CD4-positive, alpha-beta T cell treated with Interleukin-12 subunit alpha and Interleukin-12 subunit beta, for 1 hour (primary cell): ENCODE measurements at regions not wholly inside any gene's neighbourhood (a gene's known extent, or its start where the extent isn't known, plus 50 kb on each side); places are given as distances from the start of the nearest gene placed in this dataset.
"Not testable (repeated sequence)": the region's sequence is repeated elsewhere in the genome, so short reads cannot be mapped to it uniquely, and the experiment has no call there.

Experiments used
- DNase-seq: peaks from one replicate; pipeline ENCODE4 v3.0.0-alpha.2; 2020

DNA sequence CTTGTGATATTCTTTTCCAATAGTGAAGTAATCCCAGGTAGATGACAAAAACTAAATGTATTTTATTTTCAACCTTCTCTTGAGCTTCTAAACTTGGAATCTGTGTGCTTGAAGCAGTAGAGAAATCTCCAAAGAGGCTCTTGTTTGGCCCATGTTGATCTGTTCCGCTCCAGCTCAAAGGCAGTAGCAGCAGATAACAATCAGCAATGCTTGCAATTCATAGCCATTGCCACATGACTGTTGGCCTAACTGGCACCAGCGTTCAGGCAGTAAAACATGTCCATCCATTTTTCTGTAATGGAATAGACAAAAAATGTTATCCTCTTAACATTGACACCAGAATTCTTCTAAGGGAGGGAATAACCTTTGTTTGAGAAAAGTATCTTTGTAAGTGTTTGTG, 270.7 kb upstream of the MSX2 start:
- peak; percentile 20 for DNase-seq

DNA sequence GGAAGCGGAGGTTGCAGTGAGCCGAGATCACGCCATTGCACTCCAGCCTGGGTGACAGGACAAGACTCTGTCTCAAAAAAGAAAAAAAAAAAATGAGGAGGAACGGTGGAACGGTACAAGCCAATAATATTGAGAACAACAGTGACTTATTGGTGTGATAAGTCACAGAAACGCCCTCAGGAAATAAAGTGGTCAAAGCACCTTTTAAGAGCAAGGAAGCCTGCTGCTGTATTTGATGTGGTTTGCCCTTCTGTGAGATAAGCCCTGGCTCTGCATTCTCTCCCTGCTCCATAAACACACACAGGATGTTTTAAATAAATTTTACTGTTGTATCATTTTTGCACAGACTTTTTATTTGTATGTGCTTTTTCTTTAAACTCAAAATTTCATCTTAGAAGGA, 269.9 kb upstream of the MSX2 start:
- DNase-seq = peak; percentile 59

DNA sequence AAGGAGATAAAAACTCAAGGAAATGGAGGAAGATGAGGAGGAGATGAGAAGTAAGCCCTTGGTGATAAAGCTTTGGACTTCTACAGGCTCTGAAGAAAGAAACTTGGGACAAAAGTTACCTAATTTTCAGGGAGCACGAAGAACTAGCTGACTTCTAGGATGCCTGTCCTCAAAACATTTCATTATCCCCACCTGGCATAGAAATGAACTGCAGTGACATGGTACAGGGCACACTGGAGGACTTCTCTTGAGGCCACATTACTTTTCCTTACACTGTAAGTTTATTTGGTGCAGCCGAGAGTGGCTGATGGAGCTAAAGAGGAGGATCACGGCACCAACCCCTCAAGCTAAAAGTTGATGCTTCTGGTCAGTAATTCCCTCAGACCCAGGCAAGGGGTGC, 269.5 kb upstream of the MSX2 start:
- no peak for DNase-seq

DNA sequence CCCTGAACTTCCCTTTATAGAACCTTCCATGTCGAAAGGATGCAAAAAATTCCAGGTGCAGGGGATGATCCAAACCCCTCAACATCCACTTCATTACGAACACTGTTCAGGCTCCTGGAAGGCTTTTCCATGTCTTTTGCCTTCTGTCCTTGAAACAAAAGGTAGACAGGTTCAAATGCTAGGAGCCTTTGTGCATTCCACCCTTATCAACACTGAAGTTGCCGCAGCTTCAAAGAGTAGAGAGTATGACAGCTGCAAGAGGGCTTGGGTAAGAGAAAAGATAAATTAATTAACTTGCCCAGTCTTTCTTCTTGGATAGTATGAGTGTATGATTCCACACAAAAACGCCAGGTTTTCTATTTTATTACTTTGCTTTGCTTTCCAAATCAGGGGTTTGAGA, 269.1 kb upstream of the MSX2 start:
- DNase-seq = no peak

DNA sequence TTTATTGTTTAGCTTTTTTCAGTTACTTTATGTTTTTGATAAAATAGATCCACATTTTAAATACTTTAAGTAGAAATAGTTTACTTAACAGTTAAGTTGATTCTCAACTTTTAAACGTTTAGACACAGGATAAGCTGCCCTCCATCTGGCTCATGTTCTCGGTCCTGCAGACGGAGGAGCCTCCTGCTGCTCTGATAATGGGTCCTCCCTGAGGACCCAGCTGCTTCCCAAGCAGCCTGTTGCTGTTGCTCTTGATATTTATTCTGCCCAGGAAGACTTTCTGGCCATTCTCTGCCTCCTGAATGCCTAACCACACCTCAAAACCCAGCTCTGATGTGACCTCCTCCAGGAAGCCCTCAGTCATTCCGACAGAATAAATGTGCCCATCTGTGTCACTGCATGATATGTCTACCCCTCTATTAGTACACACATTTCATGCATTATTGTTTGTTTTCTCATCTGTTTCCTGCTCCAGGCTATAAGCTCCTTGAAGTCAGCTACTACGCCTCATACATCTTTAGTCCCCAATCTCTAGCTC, 267.2 kb upstream of the MSX2 start:
- no peak for DNase-seq

DNA sequence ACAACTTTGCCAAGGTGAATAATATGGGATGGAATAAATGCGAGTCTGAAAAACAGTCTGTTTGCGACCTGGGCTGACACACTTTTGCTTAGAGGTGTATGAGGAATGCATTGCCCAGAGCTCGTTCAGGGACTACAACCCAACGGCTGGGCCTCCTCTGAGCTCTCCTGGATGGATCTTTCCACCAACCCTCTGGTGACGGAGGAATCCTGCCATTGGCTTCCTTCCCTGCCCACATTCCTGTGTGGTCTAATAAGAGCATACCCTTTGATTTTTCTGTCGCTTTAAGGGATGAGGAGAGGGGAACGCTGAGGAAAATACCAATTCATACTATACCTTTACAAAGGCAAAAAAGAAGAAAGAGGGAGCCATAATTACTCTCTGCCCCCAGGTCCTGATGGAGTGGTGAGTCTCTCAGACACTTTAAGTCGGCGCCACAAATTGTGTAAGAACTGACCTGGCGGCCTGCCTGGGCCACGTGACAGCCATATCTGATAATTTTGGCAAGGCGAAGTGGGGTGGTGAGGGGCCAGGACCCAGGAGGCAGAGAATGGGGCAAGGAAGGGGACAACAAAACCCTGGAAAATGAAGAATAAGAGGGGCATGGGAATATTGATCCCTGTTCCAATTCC, 265.2 kb upstream of the MSX2 start:
- no peak for DNase-seq

DNA sequence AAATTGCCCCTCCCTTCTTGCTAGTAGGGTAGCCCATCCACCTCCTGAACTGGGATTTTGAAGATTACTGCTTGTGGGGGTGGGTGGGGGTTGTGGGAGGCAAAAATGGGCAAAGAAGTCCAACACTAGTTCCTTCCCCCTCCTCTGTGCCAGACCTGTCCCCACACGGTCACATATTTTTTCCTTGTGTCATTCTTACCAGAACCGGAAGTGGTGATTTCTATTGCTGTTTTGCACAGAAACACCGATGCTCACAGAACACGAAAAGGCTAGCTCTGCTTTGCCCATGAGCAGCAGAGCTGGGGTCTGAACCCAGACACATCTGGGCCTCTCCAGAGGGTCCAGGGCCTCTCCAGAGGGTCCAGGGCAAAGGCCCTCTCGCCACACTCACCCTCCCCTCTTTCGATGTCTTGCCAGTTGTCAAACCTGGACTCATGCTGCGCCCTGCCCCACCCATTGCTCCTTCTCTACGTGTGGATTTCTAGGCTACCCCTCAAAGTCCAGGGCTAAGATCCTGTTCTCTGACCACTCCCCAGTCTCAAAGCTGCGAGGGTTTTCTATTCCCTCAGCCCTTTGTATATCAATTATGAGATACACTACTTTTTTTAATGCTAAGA, 264.4 kb upstream of the MSX2 start:
- no peak for DNase-seq

DNA sequence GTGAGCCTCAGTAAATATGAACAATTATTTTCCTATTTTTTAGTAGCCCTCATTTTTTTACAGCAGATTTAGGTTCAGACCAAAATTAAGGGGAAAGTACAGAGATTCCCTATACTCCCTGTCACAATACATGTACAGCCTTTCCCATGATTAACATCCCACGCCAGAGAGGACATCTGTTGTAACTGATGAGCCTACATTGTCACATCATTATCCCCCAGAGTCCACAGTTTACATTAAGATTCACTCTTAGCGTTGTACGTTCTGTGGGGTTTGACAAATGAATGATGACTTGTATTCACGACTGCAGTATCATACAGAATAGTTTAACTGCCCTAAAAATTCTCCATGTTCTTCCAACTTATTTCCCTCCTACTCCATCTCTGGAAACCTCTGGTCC, 262.3 kb upstream of the MSX2 start:
- no peak for DNase-seq

DNA sequence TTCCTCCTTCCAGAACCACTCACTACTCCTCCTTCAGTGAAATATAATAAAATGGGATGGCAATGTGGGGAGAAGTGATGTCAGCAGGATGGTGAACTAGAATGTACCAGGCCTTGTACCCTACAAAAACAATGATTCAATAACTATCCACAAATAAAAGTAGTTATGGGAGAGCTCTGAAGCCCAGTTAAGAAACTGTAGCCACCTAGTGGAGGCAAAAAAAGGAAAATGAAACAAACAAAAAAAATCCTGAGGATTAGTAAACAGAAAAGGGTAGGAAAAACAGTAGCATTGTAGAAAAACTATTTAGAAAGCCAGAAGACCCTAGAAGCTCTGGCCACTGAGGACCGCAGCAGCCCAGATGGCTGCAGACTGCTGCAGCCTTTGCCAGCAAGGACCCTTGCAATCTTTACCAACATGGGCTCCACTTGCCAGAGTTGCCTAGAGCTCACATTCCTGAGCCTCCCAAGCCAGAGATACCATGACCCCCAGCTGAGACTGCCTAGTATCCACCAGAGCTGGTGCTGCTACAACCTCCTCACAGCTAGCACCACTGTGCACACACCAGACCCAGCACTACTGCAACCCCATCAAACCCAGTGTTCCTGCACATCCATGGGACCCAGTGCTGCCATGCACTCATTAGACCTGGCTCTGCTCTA, 259.7 kb upstream of the MSX2 start:
- no peak for DNase-seq

DNA sequence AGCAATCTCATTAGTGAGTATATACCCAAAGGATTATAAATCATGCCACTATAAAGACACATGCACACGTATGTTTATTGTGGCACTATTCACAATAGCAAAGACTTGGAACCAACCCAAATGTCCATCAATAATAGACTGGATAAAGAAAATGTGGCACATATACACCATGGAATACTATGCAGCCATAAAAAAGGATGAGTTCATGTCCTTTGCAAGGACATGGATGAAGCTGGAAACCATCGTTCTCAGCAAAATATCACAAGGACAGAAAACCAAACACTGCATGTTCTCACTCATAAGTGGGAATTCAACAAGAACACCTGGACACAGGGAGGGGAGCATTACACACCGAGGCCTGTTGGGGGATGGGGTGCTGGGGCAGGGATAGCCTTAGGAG, 252.9 kb upstream of the MSX2 start:
- not testable (repeated sequence) for DNase-seq

DNA sequence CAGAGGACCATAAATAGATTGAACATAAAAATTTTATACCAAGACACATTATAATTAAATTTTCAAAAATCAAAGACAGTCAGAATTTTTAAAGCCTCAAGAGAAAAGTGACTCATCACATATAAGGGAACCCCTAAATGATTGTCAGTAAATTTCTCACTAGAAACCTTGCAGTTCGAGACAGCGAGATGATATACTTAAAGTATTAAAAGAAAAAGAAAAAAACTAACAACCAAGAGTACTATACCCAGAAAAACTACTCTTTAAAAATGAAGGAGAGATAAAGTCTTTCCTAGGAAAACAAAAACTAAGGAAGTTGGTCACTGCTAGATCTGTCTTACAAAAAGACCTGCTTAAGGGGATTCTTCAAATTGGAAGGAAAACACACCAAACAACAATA, 251.4 kb upstream of the MSX2 start:
- DNase-seq = no peak

DNA sequence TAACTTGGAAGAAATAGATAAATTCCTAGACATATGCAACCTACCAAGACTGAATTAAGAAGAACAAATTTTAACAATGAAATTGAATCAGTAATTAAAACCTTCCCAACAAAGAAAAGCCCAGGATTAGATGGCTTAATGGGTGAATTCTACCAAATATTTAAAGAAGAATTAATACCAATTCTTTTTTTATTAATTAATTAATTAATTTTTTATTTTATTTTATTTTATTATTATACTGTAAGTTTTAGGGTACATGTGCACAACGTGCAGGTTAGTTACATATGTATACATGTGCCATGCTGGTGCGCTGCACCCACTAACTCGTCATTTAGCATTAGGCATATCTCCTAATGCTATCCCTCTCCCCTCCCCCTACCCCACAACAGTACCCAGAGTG, 248.4 kb upstream of the MSX2 start:
- not testable (repeated sequence) for DNase-seq

DNA sequence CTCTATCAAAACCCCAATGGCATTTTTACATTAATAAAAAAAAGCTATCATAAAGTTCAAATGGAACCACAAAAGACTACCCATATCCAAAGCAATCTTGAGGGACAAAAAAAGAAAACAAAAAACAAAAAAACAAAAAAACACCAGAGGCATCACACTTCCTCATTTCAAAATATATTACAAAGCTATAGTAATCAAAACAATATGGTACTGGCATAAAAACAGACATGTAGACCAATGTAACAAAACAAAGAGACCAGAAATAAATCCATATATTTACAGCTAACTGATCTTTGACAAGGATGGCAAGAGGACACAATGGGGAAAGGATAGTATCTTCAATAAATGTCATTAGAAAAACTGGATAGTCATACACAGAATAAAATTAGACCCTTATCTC, 245.1 kb upstream of the MSX2 start:
- DNase-seq = no peak

DNA sequence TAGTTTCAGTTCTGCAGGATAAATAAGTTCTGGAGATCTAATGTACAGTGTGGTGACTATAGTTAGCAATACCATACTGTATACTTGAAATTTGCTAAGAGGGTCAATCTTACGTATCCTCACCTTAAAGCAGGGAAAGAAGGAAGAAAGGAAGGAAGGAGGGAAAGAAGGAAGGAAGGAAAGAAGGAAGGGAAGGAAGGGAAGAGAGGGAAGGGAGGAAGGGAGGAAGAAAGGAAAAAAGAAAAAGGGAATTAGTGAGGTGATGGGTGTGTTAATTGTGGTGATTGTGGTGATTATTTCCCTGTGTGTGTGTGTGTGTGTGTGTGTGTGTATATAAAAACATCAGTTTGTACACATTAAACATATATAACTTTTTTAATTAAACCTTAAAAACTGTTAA, 242.6 kb upstream of the MSX2 start:
- no peak for DNase-seq

DNA sequence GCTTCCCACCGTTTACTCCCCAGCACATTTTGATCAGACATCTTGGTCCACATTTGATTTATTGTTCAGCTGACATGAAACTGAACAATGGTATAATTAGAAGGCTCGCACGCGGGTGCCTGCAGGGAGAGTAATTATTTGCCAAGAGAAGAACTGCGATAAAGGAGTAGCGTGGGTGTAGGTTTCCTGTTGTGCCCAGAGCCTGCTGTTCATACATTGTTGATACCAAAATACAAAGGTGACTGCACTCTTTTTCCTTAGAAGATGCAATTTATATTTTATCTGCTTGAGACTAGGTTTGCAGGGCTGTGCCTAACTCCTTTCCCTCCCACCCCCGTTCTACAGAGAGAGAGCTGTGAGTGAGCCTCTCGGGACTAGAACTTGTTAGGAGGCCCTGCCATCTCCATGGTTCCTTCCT, 241.8 kb upstream of the MSX2 start:
- DNase-seq = no peak

DNA sequence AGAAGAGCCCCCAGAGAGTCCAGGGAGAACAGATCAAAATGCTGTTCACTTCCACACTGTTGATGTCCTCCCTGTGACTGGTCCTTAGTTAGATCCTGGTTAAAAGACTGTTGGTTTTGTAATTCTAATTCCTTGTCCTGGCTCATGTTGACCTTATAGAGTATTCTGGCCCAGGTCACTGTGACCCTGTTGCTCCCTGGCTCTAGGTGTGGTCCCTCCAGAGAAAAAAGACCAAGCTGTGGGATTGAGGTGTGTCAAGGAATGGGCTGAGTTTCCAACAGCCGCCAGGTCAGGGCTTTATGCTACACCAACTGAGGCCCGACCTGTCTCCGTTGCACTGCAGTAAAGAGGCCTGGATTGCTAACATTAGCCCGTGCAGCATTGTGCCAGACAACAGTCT, 241.0 kb upstream of the MSX2 start:
- no peak for DNase-seq

DNA sequence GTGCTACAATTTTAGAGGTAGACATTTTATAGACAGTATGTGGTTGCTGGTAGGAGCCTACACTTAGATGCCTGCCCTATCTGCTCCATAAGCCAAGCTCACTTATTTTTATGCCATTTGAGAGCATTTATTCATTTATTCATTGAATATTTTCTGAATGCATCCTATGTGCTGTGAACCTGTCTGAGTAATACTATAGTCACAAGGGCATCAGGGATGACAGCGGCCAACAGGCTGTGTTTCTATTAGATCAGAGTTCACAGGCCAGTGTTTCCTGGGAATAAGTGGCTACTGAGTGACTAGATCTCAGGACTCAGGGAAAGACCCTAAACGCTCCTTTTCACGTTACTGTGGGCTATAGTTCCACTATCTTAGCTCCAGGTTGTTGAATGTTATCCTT, 235.2 kb upstream of the MSX2 start:
- DNase-seq = no peak

DNA sequence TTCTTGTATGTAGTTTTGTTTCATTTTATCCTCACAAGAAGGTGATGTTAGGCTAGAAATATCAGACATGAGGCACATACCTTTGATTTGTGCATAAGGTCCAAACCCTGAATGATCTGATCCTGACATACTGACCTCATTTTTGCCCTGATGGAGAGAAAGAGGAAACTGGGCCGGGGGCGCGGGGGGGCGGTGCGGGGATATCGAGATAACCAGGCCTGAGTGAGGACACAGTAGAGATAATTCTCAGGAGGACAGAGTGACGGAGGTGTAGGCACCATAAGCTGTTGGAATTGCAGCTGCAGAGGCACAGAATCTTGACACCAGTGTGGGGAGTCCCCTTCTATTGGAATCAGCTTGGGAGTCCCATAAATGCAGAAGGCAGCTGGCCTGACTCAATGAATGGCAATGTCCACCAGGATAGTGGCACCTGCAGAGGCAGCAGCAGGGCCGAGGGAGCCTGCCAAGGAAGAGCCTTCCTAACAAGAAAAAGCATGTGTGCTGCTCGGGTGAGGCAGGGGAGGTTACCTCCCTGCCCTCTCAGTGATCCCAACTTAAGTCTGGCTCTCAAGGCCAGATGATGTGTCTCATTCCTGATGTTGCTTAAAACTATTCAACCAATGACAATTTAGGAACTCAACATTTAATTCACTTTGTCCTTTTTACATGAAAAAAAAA, 234.3 kb upstream of the MSX2 start:
- no peak for DNase-seq

DNA sequence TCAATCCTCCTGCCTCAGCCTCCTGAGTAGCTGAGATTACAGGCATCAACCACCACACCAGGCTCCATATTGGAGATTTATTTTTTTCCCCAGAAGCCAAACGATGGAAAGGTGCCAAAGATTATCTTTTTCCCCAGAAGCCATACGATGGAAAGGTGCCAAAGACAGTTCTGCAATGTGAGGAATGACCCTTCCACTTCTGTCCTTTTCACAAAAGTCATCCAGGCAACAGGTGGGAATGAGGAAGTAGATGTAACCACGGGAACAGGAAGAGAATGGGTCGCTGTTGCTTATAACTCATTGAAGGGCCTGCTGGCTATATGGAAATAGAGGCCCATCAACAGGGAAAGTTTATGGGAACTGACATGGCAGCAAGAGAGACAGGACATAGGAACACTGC, 233.7 kb upstream of the MSX2 start:
- no peak for DNase-seq

DNA sequence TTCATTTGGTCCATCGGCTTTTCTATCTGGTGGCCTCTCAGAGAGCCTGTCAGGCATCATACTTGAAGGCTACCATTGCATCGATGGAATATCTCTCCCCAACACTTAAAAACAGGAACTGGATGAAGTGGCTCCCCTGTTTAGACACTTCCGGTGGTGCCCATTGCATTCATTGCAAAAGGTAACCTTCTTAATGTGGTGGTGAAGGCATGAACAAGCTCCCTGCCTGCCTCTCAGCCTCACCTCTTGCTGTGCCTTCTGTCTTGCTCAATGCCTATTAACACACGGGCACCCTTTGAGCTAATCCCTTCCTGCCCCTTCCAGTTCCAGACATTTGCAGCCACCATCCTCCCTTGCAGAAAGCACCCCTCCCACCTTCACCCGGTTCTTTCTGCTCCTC, 233.1 kb upstream of the MSX2 start:
- peak; percentile 1 for DNase-seq

DNA sequence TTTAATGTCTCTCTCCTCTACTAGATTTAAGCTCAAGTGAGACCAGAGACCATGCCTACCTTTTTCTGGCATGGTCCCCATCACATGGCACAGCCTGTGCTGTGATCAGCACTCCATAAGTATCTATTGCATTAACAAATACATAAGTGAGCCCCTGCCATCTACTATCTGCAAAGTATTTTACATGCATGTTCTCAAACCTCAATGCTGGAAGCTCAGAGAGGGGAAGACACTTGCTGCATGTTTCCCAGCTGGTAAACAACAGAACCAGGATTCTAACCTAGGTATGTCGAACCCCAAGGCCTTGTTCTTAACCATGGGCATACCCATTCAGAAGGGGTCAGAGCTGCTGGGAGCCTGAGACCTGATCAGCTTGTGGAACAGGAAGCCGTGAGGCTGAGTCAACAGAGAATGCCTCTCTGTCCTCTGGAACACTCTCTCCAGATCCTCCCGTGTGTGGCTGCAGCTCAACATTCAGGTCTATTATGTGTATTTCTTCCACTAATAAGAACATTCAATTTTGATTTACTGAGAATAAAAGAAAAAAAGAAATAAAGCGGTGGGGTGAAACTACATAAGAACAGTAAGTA, 232.5 kb upstream of the MSX2 start:
- DNase-seq = no peak

DNA sequence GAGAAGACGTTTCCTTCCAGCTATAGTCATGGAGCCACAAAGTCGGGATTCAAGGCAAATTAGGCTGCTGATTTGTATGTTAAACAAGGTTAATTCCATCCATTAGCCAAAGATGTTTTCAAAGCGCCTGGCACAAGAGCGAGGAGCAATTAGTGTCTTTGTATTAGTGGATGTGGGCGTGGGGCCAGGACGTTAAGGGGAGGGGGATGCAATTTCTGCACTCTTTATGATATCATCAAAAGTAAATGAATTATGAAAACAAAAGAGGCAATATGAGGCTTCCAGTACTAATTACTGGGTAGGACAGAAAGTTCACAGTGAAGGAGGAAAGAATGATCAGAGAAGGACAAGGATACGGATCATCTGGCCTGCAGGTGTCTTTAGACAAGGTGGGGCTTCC, 230.9 kb upstream of the MSX2 start:
- no peak for DNase-seq

DNA sequence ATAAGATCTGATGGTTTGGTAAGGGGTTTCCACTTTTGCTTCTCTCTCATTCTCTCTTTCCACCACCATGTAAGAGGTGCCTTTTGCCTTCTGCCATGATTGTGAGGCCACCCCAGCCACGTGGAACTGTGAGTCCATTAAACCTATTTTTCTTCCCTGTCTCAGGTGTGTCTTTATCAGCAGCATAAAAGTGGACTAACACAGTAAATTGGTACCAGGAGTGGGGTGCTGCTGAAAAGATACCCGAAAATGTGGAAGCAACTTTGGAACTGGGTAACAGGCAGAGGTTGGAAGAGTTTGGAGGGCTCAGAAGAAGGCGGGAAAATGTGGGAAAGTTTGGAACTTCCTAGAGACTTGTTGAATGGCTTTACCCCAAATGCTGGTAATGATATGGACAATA, 226.4 kb upstream of the MSX2 start:
- DNase-seq = not testable (repeated sequence)
